ENCODE measurements at regions not wholly inside any gene's neighbourhood (a gene's known extent, or its start where the extent isn't known, plus 50 kb on each side); places are given as distances from the start of the nearest gene placed in this dataset.

GRCh38 chr13:85230691-85231093 is 568.5 kb downstream of the SLITRK6 start:
- TF ChIP-seq CTCF (IDR thresholded peaks at IDR 0.05) (no peak), POLR2A (IDR thresholded peaks at IDR 0.05) (no peak), POLR2AphosphoS5 (IDR thresholded peaks at IDR 0.05) (no peak), EP300 (IDR thresholded peaks at IDR 0.05) (no peak)
